Cardiac muscle cell (in vitro differentiated cells and primary cell): ENCODE measurements at regions not wholly inside any gene's neighbourhood (a gene's known extent, or its start where the extent isn't known, plus 50 kb on each side); places are given as distances from the start of the nearest gene placed in this dataset.

Source experiments
- DNase-seq, 2 donors: peaks; one replicate each; pipeline versions ENCODE4 v3.0.0 to v3.0.0-alpha.2; 2010 to 2017; ENCODE audit warnings: low read depth in 1 of 2, low spot score in 1 of 2
- H3K27ac ChIP-seq: fragments of 200-600 bp; sonication (generic); 2 replicates; pipeline ENCODE4 v1.5.1; 2016
- H3K27me3 ChIP-seq: fragments of 200-600 bp; sonication (generic); 2 replicates; pipeline ENCODE4 v1.6.0; 2016; ENCODE audit warnings: control low read depth
- H3K36me3 ChIP-seq: fragments of 200-600 bp; sonication (generic); 2 replicates; pipeline ENCODE4 v1.5.1; 2016; ENCODE audit warnings: control low read depth
- H3K4me1 ChIP-seq: fragments of 200-600 bp; sonication (generic); 2 replicates; pipeline ENCODE4 v1.8.1; 2017; ENCODE audit warnings: low read depth, mild to moderate bottlenecking, mixed run types
- H3K4me3 ChIP-seq: fragments of 200-600 bp; sonication (generic); 2 replicates; pipeline ENCODE4 v1.5.1; 2016; ENCODE audit warnings: mild to moderate bottlenecking
- H3K9me3 ChIP-seq: fragments of 200-600 bp; sonication (generic); 2 replicates; pipeline ENCODE4 v1.5.1; 2017; ENCODE audit warnings: low read depth, mild to moderate bottlenecking, control low read depth
- TF ChIP-seq, protein P1 (sequence below): IDR thresholded peaks from 2 replicates; pipeline ENCODE4 v1.5.1; 2012; ENCODE audit warnings: low read depth, mild to moderate bottlenecking, low read length

DNA sequence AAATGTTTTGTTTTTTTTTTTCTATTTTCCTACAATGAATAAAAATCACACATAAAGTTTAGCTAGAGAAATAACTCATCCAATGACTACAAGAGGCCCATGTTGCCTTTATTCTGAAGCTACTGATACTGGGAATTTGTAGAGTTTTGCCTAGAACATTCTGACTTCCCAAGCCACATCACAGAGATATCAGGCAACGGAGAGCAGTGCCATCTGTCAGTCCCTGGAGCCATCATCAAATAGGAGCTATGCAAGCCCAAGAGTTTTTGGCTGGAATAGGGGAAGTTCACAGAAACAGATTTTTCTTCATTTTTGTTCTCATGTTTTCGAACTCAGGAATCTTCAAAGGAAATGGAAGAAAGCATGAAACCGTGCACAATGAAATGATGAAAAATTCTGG, 896.6 kb downstream of the TLE1 start:
- Histone ChIP-seq H3K4me3 (no peak overlapping the region), H3K27ac (no peak overlapping the region), H3K27me3 (no peaks in the 10 kb centered on the region), H3K36me3 (no peaks in the 10 kb centered on the region), H3K9me3 (no peaks in the 10 kb centered on the region), H3K4me1 (no peaks in the 10 kb centered on the region)
- DNase-seq: no peak
- TF ChIP-seq, protein P1, sequence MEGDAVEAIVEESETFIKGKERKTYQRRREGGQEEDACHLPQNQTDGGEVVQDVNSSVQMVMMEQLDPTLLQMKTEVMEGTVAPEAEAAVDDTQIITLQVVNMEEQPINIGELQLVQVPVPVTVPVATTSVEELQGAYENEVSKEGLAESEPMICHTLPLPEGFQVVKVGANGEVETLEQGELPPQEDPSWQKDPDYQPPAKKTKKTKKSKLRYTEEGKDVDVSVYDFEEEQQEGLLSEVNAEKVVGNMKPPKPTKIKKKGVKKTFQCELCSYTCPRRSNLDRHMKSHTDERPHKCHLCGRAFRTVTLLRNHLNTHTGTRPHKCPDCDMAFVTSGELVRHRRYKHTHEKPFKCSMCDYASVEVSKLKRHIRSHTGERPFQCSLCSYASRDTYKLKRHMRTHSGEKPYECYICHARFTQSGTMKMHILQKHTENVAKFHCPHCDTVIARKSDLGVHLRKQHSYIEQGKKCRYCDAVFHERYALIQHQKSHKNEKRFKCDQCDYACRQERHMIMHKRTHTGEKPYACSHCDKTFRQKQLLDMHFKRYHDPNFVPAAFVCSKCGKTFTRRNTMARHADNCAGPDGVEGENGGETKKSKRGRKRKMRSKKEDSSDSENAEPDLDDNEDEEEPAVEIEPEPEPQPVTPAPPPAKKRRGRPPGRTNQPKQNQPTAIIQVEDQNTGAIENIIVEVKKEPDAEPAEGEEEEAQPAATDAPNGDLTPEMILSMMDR: no peak

DNA sequence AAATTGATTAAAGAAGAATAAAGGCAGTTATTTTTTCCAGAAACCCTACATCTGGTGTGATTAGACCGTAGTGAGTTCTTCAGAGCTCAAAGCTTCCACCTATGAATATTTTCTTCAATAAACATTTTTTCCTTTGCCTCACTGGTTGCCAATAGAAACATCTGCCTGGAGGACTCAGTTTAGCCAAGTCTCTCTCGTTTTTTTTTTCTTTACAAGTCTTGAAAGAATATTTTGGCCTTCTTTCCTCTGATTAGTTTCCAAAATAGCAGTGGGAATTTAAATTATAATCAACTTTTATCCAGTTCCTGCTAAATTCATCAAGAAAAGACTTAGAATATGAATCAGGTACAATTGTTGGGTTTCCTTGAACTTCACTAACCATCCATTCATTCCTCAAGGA, 897.5 kb downstream of the TLE1 start:
- H3K4me1 ChIP-seq: no peaks in the 10 kb centered on the region
- H3K9me3 ChIP-seq: peaks cover 1% of the 10 kb centered on the region
- TF ChIP-seq, protein P1: no peak
- H3K27ac ChIP-seq: no peak overlapping the region
- H3K36me3 ChIP-seq: no peaks in the 10 kb centered on the region
- H3K27me3 ChIP-seq: no peaks in the 10 kb centered on the region
- no peak for DNase-seq
- no peak overlapping the region for H3K4me3 ChIP-seq

DNA sequence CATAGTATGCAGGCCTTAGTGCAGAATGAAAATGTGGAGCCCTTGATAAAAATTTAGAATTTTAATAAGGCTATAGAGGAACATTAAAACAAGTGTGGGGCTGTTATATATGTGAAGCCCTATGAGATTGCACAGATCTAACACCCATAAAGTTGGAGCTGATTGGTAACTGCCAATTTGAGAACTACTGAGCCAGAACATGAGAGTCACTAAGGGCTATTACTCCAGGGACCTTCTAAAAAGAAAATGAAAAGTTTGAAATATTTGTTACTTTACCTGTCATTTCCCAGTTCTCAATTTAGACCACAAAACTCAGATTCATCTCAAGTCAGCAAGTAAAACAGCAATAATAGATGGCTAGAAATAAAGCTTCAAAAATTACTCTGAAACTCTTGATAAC, 898.6 kb downstream of the TLE1 start:
- Histone ChIP-seq H3K9me3 (peaks cover 2% of the 10 kb centered on the region), H3K27me3 (no peaks in the 10 kb centered on the region), H3K4me1 (no peaks in the 10 kb centered on the region), H3K27ac (no peak overlapping the region), H3K4me3 (no peak overlapping the region), H3K36me3 (no peaks in the 10 kb centered on the region)
- no peak for DNase-seq
- TF ChIP-seq, protein P1: no peak

DNA sequence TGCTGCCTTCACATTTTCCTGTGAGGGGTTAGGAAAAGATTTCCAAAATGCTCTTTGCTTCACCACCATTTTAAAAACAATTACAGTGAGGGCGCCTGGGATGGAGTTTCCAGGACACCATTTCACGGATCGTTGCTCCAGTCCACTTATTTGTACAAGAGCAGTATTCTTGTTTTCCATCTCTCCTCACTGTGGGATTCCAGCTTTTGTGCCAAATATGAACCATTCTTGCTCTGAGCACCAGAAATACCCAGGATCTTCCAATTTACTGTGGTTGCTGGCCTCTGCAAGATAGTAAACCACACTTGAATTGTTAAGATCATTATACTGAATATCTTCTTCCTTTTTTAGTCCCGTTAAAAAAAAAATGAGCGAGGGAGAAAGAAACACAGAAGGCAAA, 899.5 kb downstream of the TLE1 start:
- H3K9me3 ChIP-seq: peaks cover 2% of the 10 kb centered on the region
- H3K36me3 ChIP-seq: no peaks in the 10 kb centered on the region
- H3K4me3 ChIP-seq: no peak overlapping the region
- H3K27me3 ChIP-seq: no peaks in the 10 kb centered on the region
- H3K27ac ChIP-seq: no peak overlapping the region
- DNase-seq: no peak
- no peaks in the 10 kb centered on the region for H3K4me1 ChIP-seq
- TF ChIP-seq, protein P1: no peak

DNA sequence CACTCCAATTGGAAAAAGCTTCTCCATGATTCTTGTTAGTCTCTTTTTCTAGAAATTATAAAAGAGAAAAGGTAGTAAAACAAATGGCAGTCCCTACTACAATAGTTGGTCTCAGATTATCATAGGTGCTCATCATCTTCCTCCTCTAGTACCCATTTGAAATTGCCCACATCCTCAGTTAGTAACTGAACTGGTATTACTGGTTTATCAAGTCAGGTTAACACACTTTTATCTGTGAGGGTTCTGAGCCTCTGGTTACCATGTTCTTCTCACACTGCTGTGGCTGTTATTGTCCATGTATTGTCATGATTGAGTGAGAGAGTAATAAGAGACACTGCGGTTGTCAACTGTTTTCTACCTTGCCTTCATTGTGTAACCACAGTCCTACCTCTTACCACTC, 901.7 kb downstream of the TLE1 start:
- H3K27ac ChIP-seq: no peak overlapping the region
- H3K4me1 ChIP-seq: no peaks in the 10 kb centered on the region
- DNase-seq: no peak
- H3K36me3 ChIP-seq: no peaks in the 10 kb centered on the region
- H3K27me3 ChIP-seq: no peaks in the 10 kb centered on the region
- TF ChIP-seq, protein P1: no peak
- H3K9me3 ChIP-seq: peaks cover 2% of the 10 kb centered on the region
- no peak overlapping the region for H3K4me3 ChIP-seq

DNA sequence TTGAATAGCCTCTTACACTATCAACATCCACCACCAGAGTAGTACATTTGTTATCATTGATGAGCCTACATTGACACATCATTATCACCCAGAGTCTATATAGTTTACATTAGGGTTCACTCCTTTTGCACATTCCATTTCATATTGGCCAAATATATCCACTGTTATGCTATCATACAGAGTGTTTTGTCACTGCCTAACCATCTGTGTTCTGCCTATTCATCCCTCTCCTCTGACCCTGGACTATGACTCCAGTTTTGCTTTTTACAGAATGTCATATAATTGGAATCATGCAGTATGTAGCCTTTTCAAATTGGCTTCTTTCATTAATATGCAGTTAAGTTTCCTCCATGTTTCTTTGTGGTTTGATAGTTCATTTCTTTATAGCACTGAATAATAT, 904.7 kb downstream of the TLE1 start:
- Histone ChIP-seq H3K36me3 (no peaks in the 10 kb centered on the region), H3K27ac (no peak overlapping the region), H3K4me3 (no peak overlapping the region), H3K9me3 (peaks cover 2% of the 10 kb centered on the region), H3K4me1 (no peaks in the 10 kb centered on the region), H3K27me3 (no peaks in the 10 kb centered on the region)
- no peak for DNase-seq
- TF ChIP-seq, protein P1: no peak
